ENCODE measurements at regions not wholly inside any gene's neighbourhood (a gene's known extent, or its start where the extent isn't known, plus 50 kb on each side); places are given as distances from the start of the nearest gene placed in this dataset.

DNA sequence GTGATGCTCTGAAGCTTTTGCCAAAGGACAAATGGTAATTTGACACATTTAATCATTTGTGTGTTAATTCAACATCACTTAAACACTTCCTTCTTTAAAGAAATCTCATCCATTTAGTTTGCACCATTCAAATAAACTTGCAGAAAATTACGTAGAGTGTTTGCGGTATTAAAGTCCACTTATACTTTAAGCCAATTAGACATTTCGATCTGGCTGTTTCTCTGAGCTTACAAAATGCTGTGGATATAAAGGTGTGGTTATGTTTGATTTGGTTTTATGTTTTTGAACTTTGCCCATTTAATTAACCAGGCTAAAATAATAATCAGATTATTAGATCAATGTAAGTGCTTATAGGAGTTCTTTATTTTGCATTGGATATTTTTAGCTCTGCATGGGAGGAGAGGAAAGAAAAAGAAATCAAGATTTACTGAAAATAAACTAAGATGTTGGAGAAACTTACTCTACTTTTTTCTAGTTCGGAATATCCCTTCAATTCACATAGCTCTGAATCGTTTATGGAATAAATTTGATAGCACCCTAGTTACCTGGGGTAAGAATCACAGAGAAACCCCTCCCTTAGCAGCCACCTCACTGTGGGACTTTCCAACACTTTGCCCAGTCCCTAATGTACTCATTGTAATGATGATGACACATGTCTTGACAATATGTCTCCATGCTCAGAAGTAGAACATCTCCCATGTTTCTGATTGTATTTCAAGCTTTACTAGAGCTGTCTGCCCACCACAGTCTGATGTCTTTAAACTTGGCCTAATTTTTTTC, 268.0 kb downstream of the BTG1 start:
- TF ChIP-seq CTCF (IDR thresholded peaks at IDR 0.05) = no peak
- no peak for TF ChIP-seq POLR2AphosphoS5 (IDR thresholded peaks at IDR 0.05)
- no peak for TF ChIP-seq POLR2A (IDR thresholded peaks at IDR 0.05)

Measured in sigmoid colon (tissue), 4 donors.